ENCODE measurements at regions not wholly inside any gene's neighbourhood (a gene's known extent, or its start where the extent isn't known, plus 50 kb on each side); places are given as distances from the start of the nearest gene placed in this dataset.

DNA sequence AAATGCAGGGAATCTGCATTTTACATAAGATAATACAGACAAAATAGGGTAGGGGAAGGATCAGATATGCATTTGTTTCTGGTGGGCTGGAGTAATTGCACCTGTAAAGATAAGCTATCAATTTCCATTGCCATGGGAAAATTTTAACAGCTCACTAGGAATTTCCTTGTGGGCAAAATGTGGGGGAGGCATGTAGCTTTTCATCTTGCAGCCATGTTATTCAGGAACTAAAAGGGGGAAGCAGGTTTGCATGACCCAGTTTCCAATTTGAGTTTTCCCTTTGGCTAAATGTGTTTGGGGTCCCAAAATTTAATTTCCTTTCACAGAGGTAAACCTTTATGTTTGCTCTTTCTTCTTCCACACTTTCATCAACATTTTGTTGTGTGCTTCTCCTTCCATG lies 624.4 kb downstream of the NYAP2 start:
- TF ChIP-seq, protein P1, sequence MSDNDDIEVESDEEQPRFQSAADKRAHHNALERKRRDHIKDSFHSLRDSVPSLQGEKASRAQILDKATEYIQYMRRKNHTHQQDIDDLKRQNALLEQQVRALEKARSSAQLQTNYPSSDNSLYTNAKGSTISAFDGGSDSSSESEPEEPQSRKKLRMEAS (IDR thresholded peaks at IDR 0.05) = no peak
- no peak for TF ChIP-seq TAF1 (conservative IDR thresholded peaks at IDR 0.05)
- no peak for TF ChIP-seq RAD21 (IDR thresholded peaks at IDR 0.05)
- TF ChIP-seq, protein P2, sequence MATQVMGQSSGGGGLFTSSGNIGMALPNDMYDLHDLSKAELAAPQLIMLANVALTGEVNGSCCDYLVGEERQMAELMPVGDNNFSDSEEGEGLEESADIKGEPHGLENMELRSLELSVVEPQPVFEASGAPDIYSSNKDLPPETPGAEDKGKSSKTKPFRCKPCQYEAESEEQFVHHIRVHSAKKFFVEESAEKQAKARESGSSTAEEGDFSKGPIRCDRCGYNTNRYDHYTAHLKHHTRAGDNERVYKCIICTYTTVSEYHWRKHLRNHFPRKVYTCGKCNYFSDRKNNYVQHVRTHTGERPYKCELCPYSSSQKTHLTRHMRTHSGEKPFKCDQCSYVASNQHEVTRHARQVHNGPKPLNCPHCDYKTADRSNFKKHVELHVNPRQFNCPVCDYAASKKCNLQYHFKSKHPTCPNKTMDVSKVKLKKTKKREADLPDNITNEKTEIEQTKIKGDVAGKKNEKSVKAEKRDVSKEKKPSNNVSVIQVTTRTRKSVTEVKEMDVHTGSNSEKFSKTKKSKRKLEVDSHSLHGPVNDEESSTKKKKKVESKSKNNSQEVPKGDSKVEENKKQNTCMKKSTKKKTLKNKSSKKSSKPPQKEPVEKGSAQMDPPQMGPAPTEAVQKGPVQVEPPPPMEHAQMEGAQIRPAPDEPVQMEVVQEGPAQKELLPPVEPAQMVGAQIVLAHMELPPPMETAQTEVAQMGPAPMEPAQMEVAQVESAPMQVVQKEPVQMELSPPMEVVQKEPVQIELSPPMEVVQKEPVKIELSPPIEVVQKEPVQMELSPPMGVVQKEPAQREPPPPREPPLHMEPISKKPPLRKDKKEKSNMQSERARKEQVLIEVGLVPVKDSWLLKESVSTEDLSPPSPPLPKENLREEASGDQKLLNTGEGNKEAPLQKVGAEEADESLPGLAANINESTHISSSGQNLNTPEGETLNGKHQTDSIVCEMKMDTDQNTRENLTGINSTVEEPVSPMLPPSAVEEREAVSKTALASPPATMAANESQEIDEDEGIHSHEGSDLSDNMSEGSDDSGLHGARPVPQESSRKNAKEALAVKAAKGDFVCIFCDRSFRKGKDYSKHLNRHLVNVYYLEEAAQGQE (IDR thresholded peaks at IDR 0.05) = no peak
- TF ChIP-seq, protein P3, sequence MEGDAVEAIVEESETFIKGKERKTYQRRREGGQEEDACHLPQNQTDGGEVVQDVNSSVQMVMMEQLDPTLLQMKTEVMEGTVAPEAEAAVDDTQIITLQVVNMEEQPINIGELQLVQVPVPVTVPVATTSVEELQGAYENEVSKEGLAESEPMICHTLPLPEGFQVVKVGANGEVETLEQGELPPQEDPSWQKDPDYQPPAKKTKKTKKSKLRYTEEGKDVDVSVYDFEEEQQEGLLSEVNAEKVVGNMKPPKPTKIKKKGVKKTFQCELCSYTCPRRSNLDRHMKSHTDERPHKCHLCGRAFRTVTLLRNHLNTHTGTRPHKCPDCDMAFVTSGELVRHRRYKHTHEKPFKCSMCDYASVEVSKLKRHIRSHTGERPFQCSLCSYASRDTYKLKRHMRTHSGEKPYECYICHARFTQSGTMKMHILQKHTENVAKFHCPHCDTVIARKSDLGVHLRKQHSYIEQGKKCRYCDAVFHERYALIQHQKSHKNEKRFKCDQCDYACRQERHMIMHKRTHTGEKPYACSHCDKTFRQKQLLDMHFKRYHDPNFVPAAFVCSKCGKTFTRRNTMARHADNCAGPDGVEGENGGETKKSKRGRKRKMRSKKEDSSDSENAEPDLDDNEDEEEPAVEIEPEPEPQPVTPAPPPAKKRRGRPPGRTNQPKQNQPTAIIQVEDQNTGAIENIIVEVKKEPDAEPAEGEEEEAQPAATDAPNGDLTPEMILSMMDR (IDR thresholded peaks at IDR 0.05; ENCODE audit: low read depth, low read length, missing input control) = no peak
- TF ChIP-seq NR2F2 (IDR thresholded peaks at IDR 0.05) = no peak
- no peak for TF ChIP-seq EGR1 (IDR thresholded peaks at IDR 0.05; ENCODE audit: low read depth in 2 of 2)
- no peak for TF ChIP-seq YY1 (IDR thresholded peaks at IDR 0.05)
- no peak for TF ChIP-seq JUND (IDR thresholded peaks at IDR 0.05)

All from liver (tissue), 3 donors.